ENCODE measurements at regions not wholly inside any gene's neighbourhood (a gene's known extent, or its start where the extent isn't known, plus 50 kb on each side); places are given as distances from the start of the nearest gene placed in this dataset.

DNA sequence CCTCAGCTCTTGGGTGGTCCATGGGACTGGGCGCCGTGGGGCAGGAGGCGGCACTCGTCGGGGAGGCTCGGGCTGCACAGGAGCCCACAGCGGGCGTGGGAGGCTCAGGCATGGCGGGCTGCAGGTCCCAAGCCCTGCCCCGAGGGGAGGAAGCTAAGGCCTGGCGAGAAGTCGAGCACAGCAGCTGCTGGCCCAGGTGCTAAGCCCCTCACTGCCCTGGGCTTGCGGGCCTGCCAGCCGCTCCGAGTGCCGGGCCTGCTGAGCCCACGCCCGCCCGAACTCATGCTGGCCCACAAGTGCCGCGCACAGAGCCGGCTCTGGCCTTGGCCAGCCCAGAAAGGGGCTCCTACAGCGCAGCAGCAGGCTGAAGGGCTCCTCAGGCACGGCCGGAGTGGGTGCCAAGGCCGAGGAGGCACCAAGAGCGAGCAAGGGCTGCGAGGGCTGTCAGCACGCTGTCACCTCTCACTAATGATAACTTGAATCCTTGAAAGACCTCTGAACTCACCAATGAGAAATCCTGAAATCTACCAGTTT is 1506.8 kb upstream of the WWC1 start:
- no peak for TF ChIP-seq EZH2phosphoT487 (IDR thresholded peaks at IDR 0.05; ENCODE audit: insufficient read depth, low read depth)
- no peak for TF ChIP-seq EZH2 (IDR thresholded peaks at IDR 0.05; ENCODE audit: insufficient read depth, poor library complexity, severe bottlenecking)
